GM19463 (cell line): ENCODE measurements at regions not wholly inside any gene's neighbourhood (a gene's known extent, or its start where the extent isn't known, plus 50 kb on each side); places are given as distances from the start of the nearest gene placed in this dataset.

Experiments
- ATAC-seq: cut with Tn5 transposase; IDR thresholded peaks from one replicate; pipeline ENCODE4 v1.9.1; 2021; ENCODE audit warnings: mild to moderate bottlenecking, moderate library complexity; ENCODE audit not compliant: unreplicated experiment

GRCh38 chr18:56096861-56097260, 508.9 kb upstream of the TCF4 start:
- no peak for ATAC-seq

- no peak for ATAC-seq
These were observed 501.7 kb upstream of the TCF4 start for GRCh38 chr18:56089612-56090258.

GRCh38 chr18:56086786-56087185, 498.8 kb upstream of the TCF4 start:
- no peak for ATAC-seq

- no peak for ATAC-seq
These were observed 498.2 kb upstream of the TCF4 start for GRCh38 chr18:56086176-56086575.

- ATAC-seq: no peak
These were observed 497.6 kb upstream of the TCF4 start for GRCh38 chr18:56085551-56085950.

GRCh38 chr18:56083523-56084287, 495.7 kb upstream of the TCF4 start:
- ATAC-seq: no peak

GRCh38 chr18:56083097-56083521, 495.1 kb upstream of the TCF4 start:
- ATAC-seq: no peak

GRCh38 chr18:56076723-56077122, 488.7 kb upstream of the TCF4 start:
- ATAC-seq: no peak

GRCh38 chr18:56068701-56069100, 480.7 kb upstream of the TCF4 start:
- no peak for ATAC-seq

GRCh38 chr18:56067969-56068671, 480.1 kb upstream of the TCF4 start:
- ATAC-seq: no peak

GRCh38 chr18:56067214-56067894, 479.4 kb upstream of the TCF4 start:
- no peak for ATAC-seq

- ATAC-seq: no peak
These were observed 478.7 kb upstream of the TCF4 start for GRCh38 chr18:56066524-56067213.

GRCh38 chr18:56065086-56065485, 477.1 kb upstream of the TCF4 start:
- ATAC-seq: no peak

GRCh38 chr18:56062931-56063330, 474.9 kb upstream of the TCF4 start:
- ATAC-seq: no peak

- no peak for ATAC-seq
These were observed 473.1 kb upstream of the TCF4 start for GRCh38 chr18:56060967-56061541.

- no peak for ATAC-seq
These were observed 464.2 kb upstream of the TCF4 start for GRCh38 chr18:56052202-56052601.

- ATAC-seq: no peak
These were observed 456.2 kb upstream of the TCF4 start for GRCh38 chr18:56044239-56044638.

GRCh38 chr18:56043641-56044061, 455.7 kb upstream of the TCF4 start:
- ATAC-seq: no peak

GRCh38 chr18:56042915-56043536, 455.0 kb upstream of the TCF4 start:
- ATAC-seq: no peak
